Stimulated activated CD4-positive, alpha-beta T cell treated with anti-CD3 and anti-CD28 coated beads, TNF-alpha, amount 100 ng/mL, for 48 hours (primary cell): ENCODE measurements at regions not wholly inside any gene's neighbourhood (a gene's known extent, or its start where the extent isn't known, plus 50 kb on each side); places are given as distances from the start of the nearest gene placed in this dataset.
"Not testable (repeated sequence)": the region's sequence is repeated elsewhere in the genome, so short reads cannot be mapped to it uniquely, and the experiment has no call there.

Source experiments
- DNase-seq, 3 donors: peaks; one replicate each; pipeline ENCODE4 v3.0.0-alpha.2; 2020; ENCODE audit warnings: low read depth in 3 of 3

DNA sequence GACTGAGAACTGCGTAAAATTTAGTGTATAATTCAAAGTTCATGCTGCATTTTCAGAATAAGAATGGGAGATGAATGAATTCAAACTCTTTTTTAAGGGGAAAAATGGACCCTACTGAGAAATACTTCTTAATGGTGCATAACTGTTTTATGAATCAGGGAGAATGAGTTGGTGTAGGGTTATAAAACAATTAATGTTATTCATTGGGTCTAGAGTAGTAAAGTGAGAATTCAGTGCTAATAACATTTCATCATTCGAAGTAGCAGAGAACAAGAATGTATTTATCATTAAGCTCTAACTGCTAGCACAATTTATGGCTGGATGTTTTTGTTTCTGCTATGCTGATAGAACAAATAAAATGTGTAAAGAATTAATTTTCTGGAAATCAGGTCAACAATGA is 310.2 kb downstream of the SLITRK5 start:
- DNase-seq, result no peak

DNA sequence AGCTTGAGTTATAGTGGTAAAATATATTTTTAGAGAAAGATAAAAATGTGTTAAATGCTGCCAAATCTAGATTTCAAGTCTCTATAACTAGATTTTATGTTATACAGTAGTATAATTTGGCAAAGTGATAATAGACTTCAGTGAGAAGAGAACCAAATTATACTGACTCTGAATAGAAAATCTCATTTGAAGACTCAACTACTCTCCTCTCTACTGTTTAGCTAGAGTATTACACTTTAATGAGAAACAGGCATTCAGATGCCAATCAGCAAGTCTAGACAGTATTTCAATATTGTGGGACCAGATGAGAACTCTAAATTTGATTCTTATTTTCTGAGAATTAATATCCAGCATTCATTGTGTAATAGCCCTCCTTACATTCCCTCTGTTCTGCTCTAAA is 311.2 kb downstream of the SLITRK5 start:
- no peak for DNase-seq

DNA sequence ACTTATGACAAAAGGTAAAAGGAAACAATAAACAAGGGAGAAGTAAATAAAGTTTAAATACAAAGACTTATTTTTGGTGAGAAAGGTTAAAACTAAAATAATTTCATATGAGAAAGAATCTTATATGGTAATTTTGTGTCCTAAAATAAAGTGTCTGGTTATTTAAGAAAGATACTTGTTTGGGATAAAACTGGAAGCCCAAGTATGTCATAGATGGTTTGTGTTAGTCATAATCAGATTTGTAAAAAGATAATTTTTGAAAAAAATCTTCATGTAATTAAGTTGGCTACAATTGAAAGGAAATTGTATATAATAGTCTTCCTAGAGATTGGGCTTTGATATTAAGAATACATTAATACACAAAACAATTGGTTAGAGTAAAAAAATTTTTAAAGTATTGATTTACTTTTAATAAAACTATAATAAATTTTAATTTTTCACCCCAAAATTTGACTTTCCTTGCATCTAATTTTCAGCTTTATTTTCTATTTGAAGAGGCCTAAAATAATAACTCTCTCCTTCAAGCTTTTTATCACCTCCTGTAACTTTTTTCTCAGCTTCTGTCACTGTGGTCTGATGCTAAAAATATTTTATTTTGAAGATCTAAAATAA is 315.6 kb downstream of the SLITRK5 start:
- no peak for DNase-seq

DNA sequence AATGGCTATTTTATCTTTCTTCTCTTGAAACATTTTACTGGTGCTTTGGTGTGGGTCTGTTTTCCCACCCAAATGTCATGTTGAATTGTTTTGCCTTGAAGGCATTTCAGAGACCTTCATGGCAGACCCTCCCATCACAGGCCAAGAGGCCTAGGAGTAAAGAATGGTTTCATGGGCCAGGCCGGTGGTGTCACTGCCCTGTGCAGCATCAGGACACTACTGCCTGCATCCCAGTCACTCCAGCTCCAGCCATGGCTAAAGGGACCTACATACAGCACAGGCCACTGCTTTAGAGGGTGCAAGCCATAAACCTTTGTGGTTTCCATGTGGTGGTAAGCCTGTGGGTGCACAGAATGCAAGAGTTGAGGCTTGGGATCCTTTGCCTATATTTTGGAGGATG is 326.9 kb downstream of the SLITRK5 start:
- DNase-seq, result no peak

DNA sequence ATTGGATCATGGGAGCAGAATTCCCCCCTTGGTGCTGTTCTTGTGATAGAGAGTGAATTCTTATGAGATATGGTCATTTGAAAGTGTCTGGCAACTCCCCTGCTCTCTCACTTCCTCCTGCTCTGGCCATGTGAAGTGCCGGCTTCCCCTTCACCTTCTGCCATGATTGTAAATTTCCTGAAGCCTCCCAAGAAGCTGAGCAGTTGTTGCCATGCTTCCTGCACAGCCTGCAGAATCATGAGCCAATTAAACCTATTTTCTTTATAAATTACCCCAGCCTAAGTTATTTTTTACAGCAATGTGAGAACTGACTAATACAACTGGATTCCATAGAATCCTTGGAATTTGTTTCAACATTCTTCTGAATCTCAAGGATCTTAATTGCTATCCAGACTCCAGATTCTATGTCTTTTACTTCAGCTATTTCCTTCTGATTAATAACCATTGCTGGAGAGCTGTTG is 328.1 kb downstream of the SLITRK5 start:
- no peak for DNase-seq

DNA sequence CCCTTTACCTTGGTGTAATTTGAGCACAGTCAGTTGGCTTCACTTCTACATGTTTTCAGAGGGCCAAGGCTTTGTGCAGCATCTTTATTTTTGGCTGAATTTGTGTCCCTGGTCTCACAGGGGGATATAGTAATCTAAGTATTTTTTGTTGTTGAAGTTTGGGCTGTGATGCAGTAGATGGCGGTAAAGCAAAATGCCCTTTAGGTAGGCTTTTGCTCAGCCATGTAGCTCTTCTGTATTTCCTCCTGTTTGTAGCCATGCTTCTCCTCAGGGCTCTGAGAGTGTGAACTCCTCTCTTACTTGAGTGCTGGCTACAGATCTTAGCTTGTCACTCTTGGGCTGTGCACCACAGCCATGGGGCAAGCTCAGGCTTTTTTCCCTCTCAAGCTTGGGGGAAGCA is 328.6 kb downstream of the SLITRK5 start:
- no peak for DNase-seq

DNA sequence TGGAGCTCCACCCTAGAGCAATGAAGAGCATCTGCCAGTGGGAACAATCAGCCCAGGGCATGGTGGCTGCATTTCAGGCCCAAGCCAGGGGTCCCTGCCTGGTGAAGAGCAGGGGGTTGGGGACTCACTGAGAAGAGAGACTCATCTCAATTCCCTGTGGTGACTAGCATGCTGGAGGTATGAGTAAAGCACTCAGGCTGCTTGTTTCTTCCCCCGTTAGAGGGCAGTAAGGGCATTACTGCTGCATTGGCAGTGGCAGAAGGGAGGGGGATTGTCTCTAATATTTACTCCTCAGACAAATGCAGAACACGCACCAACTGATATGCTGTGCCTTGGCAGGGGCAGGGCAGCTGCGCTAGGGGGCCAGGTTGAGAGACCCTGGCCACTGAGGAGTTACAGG is 329.1 kb downstream of the SLITRK5 start:
- DNase-seq, result no peak

DNA sequence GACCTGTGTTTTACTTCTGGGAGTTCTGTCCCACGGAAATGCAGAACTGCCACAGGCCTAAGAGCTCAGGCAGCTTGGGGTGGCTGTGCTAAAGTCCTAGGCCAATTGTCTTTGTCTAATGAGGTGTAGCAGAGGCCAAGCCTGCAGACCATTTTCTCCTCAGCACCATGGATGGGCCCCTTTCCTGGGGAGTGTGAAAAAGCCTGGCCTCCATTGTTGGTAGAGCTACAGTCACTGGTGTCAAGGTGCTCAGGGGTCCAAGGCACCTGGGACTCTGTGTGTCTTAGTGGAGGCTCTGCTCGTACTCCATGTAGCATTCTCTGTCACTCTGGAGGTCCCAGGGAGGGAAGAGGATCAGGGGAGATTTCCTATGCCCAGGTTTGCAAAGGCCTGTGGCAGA is 329.6 kb downstream of the SLITRK5 start:
- DNase-seq, result no peak

DNA sequence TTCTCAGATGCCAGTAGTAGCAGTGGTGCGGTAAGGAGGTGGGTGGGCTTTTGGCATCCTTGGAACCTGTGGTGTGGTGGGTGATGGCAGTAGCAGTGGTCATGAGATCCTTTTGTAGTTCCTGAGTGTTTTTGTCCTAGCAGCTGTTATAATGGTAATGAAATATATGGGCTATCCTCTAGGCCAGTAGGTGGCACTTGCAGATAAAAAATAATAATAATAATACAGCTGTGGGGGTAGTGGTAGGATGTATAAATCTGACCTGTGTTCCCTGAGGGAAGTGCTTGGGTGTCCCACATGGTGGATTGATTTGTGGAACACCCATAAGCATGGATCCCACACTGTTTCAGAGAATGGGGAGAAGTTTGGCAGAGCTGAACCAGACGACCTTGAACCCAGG is 334.0 kb downstream of the SLITRK5 start:
- DNase-seq, result no peak

DNA sequence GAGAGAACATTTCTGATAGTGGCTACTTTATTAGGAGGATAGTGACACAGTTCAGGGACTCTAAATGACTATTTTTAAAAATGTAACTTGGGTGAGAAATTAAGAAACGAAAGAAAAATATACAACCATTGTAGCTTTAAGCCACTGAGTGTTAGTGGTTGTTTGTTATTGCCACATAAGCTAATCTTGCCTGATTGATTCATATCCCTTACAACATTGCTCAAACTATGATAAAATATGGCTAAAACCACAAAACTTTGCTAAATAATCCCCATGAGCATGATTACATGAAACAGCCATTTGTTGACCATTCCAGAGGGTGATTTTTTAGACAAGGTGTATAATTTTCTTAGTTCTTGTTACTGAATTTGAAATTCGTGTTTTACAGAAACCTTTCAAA is 343.4 kb downstream of the SLITRK5 start:
- no peak for DNase-seq

DNA sequence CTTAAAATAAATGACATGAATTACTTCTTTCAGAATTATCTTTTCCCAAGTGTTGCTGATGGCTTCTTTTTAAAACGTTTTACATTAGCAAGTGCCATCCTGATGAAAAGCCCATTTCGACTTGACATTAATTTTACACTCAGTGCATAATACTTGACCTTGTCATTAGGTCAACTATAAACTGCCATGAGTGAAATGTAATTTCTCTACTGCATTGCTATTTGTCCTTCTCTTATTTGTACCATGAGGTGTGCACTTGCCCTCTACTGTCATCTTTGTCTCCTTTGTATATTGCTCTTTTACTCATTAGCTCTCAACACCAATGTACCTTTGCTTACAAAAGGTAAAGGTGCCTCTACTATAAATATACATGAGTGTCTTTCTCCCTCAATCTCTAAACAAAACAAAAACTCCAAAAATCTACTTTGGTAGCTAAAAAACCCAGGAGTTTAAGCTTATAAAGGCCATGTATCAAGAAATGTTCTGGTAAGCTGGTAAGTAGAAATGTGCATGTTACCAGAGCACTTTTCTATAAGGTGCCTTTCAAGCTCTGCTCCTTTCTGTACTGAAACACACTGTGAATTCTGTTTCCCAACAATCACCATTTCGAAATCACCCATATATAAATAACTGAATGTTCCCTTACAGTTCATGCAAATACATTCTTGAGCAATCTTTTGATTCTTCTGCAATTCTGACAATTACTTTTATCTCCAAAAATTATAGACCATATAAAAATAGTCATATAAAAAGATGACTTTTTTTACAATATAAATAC is 351.4 kb downstream of the SLITRK5 start:
- no peak for DNase-seq

DNA sequence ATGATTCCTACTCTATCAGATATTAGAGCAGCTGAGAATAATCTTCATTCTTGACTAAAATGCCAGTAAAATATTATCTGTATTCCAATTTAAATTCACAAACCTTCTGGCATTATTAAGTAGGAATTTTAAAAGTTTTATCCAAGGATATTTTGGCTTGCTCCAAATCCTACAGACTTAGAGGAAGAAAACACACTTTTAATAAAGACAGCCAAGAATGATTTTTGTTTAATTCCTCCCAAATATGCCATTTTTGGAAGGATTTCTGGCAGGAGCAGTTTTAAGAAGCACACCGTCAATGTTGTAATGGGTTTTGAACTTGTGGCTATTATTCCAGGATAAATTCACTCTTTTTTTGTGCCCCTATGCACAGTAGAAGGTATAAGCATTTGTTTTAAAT is 355.1 kb downstream of the SLITRK5 start:
- no peak for DNase-seq

DNA sequence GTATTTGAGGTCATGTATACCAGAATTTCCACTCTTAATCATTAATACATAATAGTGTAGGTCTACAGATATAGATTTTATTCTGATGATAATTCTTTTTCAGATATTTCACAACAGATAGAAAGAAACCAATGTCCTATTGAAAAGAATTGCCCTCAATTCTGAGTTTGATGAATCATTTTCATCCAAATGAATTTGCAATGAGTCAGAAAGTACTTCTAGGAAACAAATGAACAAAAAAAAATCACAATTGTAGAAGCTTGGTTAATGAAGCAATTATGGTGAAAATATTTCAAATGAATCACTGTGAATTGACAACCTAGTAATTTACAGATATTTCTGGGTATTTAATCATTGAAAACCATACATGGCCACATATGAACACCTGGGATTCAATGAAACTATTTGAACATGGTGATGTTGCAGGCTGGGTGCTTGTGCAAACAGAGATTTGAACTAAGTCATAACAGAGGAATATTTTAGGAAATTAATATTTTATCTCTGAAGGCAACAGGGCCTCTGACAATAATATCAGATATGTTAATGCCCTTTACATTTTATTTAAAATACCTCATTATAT is 360.9 kb downstream of the SLITRK5 start:
- no peak for DNase-seq

DNA sequence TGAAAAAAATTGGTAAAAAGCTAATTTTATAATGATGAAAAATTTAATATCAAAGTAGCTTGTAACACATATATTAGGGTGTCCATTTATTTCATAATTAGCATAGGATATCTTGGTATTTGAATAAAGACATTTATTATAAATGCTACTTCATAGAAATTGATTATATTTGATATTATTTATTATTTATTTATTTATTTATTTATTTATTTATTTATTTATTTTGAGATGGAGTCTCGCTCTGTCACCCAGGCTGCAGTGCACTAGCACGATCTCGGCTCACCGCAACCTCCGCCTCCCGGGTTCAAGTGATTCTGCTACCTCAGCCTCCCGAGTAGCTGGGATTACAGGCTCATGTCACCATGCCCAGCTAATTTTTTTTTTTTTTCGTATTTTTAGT is 365.0 kb downstream of the SLITRK5 start:
- not testable (repeated sequence) for DNase-seq

DNA sequence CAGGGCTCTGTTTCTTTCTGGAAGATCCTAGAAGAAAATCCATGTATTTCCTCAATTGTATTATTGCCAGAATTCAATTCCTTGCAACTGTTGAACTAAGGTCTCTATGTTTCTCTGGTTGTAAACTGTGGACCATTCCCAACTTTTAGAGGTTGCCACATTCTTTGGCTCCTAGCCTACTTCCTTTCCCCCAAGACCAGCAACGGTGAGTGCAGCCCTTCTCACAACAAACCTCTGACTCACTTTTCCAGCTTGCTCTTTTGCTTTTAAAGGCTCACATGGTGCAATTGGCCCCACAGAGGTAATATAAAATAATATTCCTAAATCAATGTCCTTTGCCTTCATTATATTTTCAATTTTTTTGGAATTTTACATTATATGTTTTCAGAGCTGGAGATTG is 371.3 kb downstream of the SLITRK5 start:
- DNase-seq, result no peak

DNA sequence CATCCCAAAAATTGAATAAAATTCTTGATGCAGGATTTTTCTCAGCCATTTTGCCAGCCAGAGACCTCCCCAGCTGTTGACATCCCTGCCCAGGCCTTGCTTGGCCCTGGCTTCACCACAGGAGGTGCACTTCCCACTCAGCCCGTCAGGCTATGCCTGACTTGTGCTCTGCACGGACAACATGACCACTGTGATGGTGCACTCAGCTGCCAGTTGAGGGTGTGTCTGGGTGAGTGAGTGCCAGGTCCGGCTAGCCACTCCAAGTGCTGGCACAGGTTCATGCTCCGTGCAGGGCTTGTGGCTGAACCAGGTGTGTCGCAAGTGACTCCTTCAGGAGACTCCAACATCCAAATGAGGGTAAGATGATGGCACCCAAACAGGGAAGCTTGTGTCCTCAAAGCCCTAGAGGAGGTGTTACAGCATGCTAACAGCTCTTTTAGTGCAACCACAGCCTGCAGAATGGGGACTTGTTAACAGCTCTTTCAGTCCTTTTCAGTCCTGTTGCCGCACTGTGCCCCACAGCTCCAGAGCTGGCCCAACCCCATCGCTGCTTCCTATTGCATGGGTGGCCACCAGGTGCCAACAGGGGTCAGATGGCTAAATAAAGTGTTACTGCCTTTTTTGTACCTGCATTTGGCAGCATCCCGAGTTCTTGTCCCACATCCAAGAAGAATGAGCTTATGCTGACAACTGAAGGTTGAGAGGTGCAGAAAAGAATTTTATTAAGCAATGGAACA is 380.7 kb downstream of the SLITRK5 start:
- DNase-seq, result no peak

DNA sequence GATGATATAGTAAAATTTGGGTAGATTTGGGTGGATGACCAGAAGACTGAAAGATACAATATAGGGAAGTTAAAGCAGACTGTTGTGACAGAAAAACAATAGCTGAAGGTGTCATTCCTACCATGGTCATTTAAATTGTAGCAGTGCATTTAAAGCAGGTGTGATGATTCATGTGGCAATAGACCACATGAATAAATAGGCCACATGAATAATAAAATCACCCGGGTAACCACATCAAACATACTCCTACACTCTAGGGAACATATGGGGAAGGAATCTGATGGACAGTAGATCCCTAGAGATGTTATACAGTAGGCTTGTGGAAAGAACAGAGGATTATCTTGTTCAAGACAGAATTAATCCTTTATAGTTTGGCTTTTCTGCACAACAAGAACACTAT is 392.6 kb downstream of the SLITRK5 start:
- DNase-seq, result no peak

DNA sequence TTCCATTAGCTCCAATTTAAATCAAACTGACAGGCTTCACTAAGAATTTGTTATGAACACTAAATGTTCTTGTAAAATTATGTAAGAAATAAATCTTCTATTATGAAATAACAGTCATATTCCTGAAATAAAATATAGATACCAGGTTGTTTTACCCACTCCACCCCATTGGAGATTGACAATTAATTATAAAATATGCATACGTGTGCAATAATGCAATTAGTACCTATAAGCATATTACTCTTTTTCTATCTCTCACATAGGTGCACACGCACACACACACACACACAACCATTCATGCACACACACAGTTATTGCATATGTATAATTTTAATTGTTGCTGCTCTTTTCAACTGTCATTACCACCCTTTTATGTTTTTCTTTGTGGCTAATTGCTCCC is 395.7 kb downstream of the SLITRK5 start:
- DNase-seq, result no peak

DNA sequence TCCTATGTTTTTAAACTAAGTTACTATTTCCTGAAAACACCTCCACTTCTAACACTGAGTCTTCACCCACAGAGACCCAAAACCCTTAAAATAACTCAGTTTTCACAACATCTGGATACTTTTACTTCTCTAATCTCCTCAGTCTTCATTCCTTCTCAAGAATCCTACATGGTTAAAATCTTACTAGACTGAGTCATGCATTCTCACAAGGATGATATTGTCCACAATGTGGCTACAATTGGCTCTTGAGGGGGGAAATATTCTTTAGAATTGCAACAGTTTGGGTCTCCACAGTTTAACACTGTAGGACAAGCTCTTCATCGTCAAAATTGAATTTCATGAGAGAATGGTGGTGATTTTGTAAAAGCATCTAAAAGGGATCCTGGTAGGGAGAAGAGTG is 397.1 kb downstream of the SLITRK5 start:
- no peak for DNase-seq

DNA sequence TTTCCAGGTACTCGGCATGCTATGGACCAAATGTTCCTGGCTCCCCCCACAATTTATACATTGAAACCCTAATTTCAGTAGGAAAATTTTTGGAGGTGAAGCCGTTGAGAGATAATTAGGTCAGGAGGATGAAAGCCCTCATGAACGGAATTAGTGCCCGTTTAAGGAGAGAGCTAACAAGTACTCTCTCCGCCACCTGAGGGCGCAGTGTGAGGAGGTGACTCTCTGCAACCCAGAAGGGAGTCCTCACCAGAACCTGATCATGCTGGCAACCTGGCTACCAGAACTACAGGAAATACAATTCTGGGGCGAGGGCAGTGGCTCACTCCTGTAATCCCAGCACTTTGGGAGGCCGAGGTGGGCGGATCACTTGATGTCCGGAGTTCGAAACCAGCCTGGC is 397.8 kb downstream of the SLITRK5 start:
- DNase-seq, result no peak

DNA sequence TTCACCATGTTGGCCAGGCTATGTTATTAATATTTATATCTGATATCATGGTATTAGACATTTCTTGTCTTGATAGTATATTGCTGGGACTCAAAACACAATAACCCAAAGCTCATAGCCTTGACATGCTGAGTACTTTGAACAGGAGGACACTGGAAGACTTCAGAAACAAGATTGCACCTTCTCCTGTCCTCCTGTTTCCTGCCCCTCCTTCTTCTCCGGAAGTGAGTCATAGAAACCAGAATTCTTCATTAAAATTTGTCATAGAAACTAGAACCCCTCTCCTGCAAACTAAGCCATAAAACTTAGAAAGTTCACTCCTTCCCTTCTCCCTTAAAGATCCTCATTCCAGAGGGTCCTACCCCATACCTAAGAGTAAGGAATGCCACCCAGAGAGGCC is 400.2 kb downstream of the SLITRK5 start:
- no peak for DNase-seq

DNA sequence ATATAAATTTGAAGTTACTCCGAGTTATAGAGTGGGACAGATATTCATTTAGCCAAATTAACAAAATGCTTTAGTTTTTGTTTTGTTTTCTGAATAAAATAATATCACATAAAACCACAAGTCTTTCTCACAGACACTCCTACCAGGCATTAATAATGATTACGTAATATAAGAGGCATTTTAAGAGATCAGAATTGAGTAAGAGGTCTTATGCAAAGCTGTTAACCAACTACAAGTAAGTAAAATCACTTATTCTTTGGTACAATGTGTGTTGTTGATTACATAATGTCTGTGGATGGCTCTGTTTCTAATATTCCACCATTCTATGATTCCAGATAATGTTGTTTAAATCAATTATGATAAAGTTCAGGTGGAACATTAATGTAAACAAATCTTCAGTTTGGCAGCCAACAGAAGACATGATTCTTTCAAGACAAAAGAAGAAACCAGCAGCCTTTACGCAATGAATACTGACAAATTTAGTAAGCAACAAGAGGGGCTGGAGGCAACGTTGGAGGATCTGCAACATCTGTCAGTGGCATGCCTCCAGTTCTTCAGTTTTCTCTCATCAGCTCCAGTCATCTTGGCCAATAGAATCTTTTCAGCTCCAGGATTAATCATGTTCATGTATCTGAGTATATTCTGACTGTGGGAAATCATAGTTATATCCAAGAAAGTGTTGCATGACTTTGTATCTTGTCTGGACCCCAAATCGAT is 403.8 kb downstream of the SLITRK5 start:
- DNase-seq, result no peak
